Stimulated activated CD8-positive, alpha-beta memory T cell treated with anti-CD3 and anti-CD28 coated beads, Interleukin-12 subunit alpha, Interleukin-12 subunit beta, amount 100 ng/mL, for 1 hour (primary cell): ENCODE measurements at regions not wholly inside any gene's neighbourhood (a gene's known extent, or its start where the extent isn't known, plus 50 kb on each side); places are given as distances from the start of the nearest gene placed in this dataset.
"Not testable (repeated sequence)": the region's sequence is repeated elsewhere in the genome, so short reads cannot be mapped to it uniquely, and the experiment has no call there.

Source experiments
- DNase-seq: peaks from one replicate; pipeline ENCODE4 v3.0.0-alpha.2; 2020; ENCODE audit warnings: low read depth

DNA sequence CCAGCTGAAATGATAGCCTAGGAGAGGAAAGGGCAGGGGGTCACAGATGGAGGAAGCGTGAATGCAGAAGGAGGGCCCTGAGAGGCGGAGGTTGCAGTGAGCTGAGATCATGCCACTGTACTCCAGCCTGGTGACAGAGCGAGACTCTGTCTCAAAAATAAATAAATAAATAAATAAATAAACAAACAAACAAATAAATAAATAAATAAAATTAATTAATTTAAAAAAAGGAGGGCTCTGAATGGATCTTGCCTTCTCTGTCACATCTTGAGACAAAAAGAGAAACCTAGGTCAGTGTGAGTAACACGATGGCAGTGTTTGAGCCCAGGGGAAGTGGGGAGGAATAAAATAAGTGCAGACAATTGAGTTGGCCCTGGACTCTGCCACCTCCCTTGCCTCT is 182.3 kb upstream of the DAAM1 start:
- not testable (repeated sequence) for DNase-seq

DNA sequence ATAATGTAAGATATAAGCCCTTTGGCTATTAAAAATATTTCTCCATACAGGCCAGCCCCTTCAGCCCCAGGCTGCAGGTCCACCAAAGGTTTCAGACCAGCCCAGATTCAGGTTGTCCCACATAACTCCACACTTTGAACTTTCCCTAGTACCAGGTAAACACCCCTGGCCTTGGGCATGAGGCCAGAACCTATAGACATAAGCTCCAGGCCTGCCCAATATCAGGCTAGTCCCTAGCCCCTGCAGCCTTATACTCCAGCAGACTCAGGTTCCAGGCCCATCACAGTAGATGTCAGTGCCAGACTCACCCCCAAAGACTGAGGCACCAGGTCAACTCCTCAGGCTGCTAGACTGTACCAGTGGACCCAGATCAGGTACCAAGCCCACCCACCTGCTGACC is 178.5 kb upstream of the DAAM1 start:
- DNase-seq: no peak

DNA sequence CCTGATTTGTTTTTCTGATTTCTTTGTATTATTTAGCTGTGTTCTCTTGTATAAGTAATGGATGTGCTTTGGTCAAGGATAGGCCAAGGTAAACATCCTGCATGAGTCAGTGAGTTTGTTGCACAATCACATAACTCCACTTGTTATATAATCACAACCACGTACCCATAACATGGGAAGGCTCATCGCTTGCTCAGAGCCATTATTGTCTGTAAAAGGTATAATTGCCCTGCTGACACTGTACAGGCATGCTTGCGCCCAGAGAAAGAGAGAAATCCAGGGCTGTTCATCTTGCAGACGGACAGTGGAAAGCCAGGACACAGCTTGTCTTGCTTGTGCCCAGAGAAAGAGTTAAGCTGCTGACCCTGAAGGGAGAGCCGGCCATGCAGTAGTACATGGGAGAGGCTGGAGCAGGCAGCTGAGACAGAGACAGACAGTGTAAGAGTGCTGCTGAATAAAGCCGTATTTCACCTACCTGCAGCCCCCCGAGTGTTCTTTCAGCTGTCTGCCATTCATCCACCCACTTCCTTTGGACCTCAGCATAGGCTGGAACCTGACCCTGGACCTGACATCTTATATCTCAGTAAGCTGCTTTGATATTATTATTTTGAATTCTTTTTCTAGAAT is 174.7 kb upstream of the DAAM1 start:
- no peak for DNase-seq

DNA sequence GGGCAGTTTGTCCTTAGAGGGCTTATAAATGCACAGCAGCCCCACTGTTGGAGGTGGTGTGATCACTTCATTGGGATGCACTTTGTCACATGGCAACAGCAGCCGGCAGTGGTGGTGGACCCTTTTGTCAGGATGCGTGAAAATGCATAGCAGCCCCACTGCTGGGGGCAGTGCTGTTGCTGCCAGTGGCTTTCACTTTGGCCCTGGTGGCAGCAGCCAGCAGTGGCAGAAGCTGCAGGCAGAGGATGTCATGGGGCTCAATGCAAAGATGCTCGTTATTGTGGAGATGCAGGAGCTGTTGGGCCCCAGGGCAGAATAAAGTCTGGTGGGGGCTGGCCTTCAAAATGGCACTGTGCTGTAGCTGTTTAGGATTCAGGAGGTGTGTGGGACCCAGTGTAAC is 173.0 kb upstream of the DAAM1 start:
- DNase-seq: no peak

DNA sequence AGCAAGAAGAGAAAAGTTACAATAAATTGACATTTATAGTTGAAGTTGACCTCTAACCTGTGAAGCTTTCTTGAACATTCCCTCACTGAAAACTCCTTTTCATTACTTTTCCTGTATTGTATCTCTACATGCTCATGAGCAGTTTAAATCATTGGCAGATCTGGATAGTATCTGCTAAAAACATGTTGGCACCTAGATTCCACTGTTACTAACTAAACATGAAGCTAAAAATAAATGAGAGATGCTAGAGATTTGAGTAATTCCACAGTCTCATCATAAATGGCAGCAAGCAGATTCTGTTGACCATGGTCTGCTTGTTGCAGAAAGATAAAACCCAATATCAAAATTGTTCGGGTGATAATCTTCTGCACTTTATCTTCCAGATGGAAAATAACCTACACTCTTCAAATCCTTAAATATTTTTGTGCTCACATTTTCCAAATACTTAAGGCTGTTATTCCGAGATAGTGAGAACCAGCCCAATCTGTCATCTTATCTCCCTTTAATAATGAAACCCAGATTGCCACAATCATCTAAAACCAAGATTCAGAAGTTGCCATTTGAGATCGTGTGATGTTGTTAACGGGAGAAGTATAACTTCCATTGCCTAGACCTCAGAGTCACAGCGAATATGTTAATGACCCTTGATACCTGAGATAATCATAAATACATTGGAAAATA is 171.0 kb upstream of the DAAM1 start:
- no peak for DNase-seq

DNA sequence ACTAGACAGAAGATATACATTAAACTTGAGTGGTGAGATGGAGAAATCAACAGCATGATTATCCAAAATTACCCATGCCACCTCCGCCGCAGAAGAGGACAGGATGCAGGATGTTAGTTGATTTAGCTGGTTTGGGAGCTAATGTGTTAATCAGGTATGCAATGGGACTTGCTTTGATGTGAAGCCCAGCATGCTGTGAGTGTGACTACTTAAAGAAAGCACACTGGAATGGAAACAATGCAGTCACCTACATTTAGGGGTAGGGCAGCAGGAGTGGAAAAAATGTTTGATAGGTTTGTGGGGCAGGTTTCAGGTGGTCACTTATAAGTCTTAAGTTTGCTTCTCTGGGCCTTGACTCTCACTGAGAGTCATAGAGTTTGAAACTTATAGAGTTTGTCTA is 170.0 kb upstream of the DAAM1 start:
- DNase-seq: no peak

DNA sequence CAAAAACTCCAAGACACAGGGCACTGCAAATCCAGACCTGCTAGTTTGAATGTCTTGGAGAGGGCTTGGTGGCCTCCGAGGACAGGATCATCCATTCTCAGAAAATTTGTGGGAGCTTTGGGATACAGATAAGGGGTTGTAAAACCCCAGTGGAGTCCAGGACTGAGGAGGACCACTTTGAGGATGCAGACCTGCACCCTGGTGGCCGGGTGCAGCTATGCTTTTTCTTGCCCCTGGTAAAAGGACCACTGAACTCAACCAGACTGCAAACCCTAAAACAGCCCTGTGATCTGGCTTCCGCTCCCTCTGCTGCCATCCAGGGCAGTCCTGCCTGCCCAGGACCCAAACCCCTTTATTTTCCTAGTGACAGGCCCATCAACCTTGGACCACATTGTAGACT is 169.5 kb upstream of the DAAM1 start:
- no peak for DNase-seq

DNA sequence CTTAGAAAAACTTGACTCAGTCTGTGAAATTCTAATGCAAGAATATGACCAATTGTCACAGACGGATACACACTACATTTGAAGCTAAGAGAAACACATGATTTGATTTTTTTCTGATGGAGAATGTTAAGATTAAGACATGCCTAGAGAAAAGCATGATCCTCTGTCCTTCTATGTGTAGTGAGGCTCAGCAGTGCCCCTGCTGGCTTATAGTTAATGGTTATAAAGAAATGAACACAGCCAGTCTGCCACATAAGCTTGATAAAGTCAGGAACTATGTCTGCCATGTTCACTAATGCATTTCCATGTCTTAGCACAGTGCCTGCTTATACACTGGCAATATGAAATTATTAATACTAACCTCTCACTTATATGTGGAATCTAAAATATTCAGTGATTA is 168.1 kb upstream of the DAAM1 start:
- no peak for DNase-seq

DNA sequence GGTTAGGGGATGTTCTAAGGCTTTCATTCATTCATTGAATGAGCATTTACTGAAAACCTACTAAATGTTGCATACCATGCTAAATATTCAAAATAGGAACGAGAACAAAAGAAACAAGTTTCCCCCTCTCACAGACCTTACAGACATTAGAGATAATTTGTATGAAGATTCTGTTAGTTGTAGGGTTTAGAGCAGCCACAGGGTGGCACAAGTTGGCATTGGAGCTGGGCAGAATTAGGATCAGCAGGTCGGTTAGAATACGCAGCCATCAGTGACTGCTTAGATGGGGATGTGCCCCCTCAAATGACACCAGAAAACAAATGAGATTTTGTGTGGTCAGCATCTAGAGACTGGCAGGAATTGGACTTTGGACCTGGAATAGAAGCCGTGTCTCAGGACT is 166.3 kb upstream of the DAAM1 start:
- no peak for DNase-seq

DNA sequence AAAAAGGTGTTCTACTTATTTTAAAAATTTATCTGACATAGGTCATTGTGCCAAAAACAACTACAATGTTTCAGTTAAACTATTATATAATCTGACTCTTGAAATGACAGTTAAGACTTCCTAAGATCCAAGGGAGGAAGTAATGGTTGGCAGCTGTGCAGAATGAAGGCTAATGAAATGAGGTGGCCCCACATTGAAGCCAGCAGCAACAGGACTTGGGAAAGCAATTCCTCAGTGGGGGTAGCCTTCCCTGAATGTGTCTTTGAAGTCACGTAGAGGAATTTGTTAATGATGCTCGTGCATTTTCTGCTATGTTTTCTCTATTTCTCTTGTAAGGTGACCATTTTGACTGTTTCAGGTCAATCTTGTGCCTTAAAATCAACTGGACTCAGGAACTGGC is 162.4 kb upstream of the DAAM1 start:
- no peak for DNase-seq

DNA sequence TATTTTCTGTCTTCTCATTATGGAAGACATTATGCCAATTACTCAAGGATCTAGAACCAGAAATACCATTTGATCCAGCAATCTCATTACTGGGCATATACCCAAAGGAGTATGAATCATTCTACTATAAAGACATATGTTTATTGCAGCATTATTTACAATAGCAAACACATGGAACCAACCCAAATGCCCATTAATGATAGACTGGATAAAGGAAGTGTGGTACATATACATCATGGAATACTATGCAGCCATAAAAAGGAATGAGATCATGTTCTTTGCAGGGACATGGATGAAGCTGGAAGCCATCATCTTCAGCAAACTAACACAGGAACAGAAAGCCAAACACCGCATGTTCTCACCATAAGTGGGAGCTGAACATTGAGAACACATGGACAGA is 161.8 kb upstream of the DAAM1 start:
- DNase-seq: not testable (repeated sequence)

DNA sequence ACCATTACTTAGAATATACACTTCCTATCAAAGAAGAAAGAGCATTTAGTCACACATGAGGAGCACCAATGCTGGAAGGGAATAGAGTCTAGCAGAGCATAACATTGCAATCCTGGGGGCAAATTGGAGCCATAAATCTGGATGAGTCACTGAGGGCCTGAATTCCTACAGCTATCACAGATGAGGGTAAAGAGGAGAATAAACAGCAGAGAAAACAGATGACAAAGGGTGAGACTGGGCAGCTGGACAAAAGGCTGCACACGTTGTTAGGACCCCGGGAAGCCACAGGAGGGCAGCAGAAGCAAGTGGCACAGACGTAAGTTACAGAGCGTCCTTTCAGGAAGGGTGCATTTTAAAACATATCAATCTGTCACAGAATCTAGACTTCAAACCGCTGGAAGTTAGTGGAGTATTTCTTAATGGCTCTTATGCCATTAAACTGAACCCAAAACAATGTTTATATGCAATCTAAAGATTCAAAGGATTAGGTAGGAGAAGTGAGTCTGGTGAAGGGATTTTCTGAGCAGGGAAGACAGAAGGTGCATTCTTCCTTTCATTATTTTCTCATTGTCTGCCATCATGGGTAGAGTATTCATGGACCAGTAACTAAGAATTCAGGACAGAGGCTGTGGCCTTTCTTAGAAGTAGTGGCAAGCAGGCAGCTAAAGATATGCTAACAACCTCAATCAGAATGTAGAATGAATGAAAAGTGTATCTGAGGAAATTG is 159.8 kb upstream of the DAAM1 start:
- no peak for DNase-seq

DNA sequence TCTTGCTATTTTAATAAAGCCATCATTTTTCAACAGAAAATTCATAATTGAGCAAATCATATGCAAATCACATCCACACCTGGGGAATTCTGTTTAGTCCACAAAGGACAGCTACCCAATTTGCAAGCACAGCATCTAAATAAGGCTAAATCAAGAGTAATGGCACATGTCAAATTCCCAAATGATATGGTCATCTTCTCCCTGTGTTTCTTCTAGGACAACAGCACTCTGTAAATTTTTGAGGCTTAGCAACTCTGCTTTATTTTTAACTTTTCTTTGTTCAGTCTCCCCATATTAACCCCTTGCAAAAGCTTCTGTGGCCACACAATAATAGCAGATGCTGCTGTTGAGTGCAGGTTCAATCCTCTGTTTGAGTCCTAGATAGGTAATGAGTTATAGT is 155.6 kb upstream of the DAAM1 start:
- DNase-seq: no peak

DNA sequence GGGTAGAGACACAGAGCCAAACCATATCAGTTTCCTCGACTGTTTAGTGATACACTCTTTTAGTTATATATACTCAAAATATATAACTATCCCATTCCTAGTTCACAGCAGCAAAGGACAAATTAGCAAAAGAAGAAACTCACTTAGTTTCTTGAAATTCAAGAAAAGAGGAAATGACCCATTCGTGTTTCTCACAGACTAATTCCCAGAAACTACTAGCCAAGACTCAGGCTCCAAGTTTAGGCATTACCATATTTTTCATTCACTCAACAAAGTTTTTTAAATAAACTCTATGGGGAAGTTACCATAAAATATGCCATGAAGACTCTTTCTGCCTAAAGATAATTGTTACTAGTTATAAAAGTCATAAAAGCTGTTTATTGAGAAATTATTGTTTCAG is 152.3 kb upstream of the DAAM1 start:
- no peak for DNase-seq

DNA sequence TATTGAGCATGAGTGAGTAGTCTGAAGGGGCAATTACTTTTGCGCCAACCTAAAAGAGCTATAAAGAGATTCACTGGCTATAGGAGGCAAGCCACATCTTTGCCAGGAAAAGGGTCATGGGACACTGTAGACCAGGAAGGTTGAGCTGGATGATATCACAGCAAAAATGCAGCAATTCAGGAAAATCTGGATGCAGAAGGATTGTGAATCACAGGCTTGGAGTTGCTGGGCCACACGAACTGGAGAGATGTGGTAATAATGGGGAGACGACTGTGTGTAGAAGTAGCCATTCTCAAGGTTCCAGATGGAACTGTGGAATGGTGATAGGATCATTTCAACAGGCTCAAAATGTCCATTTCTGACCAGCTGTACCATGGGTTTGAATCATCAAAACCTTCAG is 151.4 kb upstream of the DAAM1 start:
- no peak for DNase-seq

DNA sequence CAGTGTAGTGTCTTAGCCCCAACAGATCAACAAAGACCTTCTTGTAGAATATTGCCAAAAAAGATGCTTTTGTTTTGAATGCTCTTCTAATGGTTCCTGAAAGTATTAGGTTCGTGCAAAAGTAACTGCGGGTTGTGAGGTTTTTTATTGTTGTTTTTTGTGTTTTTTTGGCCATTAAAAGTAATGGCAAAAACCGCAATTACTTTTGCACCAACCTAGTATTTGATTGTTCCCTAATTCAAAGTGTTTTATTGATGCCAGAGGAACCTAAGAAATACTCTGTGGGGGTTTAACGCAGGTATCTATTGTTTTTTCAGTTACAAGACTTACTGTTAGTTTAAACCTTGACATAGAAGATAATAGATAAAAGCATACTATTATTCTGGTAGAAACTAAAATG is 150.8 kb upstream of the DAAM1 start:
- DNase-seq: no peak

DNA sequence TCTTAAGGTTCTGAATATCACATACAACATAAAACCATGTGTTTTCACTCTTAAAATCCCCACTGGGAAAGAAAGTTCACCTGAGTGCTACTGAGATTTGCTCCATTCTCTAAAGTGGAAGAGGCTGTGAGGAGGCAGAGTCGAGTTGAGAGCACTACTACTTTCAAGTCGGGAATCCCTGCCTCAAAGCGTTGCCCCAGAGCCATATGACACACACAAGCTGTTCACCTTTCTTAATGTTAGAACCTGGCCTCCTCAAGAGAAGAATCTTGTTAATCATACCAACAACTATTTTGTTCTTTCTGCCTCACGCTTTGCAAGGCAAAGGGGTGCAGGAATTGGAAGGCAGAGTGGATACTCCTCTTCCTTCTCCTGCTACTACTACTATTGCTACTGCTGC is 149.7 kb upstream of the DAAM1 start:
- DNase-seq: no peak

DNA sequence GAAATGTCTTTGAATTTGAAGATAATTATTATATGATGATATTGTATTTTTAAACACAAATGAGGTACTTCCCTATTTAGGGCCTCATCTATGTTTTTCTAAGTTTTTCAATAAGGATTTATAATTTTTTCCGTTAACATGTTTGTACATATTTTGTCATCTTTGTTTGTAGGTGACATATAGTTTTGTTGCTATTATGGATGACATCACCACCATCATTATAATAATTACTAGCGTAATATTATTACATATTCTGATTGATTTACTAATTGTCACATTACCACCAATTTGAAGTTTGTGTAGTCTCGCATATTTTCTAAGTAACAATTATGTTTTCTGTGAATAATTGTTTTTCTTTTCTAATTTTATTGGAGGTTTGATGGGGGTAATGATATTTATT is 147.2 kb upstream of the DAAM1 start:
- DNase-seq: no peak

DNA sequence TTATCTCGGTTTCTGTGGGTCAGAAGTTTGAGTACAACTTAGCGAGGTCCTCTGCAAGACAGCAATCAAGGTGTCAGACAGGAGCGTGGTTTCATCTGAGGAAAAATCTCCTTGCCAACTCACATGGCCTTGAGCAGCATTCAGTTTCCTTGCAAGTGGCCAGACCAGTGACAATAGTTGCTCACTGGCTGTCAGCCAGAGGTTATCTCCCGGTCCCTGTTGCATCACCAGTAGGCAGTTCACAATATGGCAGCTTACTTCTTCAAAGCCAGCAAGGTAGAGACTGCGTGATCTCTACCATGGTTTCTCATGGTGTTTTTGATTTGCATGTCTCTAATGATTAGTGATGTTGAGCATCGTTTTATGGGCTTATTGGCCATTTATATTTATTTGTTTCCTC is 143.8 kb upstream of the DAAM1 start:
- DNase-seq: no peak

DNA sequence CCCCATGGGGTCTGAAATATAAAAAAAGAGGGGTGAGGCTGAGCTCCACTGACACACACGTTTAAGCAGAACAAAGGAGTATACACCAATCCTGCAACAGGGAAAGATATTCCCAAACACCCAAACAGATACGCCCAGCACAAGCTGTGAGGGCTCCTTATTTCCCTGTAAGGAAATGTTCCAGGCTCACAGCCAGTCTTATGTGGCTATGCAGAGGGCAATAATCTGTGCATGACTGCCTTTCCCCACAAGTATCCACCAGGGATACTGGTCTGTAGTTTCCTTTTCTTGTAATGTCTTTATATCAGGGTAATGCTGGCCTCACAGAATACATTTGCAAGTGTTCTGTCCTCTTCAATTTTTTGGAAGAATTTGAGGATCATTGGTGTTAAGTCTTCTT is 141.7 kb upstream of the DAAM1 start:
- no peak for DNase-seq

DNA sequence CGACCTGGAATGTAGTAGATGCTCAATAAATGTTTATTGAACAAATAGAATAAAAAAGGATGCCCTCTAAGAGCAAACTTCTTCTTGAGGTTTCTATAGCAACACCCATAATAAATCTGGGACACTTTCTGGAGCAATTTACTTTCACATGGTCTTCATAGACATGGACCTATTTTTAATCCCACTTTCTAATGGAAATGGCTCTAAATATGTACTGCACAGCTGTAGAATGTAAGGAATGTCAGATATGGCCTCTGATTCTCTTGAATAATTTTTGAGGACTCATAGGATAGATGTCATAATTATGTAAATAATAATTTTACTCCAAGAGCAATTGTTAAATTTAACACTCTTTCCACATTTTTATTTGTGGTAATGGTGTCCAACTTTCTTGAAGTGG is 133.5 kb upstream of the DAAM1 start:
- DNase-seq: no peak

DNA sequence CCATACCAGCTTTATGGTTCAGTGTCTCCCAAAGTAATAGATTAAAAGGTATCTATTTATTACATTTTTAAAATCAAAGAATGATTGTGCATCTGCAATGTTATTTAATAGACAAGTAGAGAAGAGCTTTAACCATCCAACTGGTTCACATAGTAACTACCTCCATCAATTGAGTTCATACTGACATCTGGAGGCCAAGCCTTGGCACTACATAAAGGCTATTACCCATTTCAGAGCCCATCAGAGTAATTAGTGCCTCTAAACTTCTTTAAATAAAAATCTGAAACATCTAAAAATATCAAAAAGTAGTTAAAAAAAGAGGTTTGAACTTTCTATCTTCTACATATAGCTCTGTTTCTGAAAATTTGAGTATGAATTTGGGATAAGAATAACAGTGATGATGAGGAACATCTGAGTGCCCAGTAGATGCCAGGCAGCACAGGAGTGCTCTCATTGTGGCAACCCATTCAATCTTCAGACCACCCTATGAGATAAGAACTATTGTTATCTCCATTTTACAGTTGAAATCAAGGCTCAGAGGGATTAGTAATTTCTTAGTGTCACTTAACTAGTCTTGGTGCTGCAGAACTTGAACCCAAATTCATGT is 132.9 kb upstream of the DAAM1 start:
- DNase-seq: no peak

DNA sequence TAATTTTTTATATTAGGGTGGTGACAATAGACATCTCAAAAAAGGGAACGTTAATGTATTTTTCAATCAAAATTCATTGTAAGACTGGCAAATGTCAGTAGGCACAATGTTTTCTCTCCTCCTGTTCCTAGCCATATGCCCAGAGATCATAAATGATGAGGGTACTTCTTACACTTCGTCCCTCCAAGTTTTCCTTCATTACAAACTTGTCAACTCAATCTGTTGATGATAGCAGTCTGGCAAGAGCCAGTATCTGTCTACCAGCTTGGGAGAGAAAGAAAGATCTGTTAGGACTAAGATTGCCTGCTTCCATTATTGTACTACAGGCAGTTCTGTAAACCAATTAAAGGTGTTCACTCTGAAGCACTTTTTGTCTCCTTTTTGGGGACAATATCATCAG is 130.9 kb upstream of the DAAM1 start:
- no peak for DNase-seq
